ENCODE measurements at regions not wholly inside any gene's neighbourhood (a gene's known extent, or its start where the extent isn't known, plus 50 kb on each side); places are given as distances from the start of the nearest gene placed in this dataset.

DNA sequence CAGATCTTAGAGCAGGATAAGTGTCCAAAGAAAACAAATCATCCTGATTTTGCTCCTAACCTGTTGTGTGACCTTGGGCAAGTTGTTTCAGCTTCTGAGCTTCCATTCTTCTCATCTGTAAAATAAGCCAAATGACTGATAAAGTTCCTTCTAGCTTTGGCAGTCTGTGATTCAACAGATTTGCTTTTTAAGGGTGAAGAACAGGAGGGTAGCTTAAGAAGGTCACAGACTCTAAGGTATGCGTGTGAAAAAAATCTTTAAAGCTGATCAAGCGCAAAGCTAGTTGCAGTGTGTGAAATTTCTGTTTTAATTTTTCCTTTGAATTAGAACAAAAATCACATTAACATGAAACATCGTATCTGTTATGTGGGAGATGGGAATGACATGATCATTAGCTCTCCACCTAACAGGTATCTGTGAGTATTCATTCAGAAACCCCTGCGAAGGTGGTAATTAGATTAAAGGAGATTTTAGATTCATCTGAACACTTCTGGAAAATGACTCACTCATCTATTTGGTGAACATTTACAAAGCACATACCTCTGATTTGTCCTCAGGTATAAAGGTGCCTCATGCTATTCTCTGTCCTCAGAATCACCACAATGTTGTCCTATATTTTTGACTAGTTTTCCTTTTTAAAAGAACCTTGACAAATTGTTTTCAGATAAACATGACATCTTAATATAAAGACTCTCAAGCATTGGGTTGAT, 131.9 kb upstream of the CPM start:
- no peak for DNase-seq

DNA sequence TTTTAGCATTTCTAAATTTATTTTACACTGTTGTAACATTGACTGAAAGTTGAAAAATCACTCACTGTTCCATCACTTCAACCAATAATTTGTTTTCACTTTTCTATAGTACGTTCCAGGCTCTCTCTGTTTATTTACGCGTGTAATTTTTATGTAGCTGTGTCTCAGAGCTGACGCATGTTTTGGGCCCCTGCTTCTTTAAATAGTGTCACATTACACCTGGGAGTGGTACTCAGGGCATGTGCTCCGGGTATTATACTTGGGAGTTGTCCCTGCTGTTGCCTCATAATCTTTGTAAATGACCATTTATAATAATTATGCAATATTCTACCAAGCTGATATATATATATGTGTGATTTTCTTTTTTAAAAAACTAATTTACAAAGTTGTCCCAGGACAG, 132.8 kb upstream of the CPM start:
- DNase-seq: peak; percentile 43

DNA sequence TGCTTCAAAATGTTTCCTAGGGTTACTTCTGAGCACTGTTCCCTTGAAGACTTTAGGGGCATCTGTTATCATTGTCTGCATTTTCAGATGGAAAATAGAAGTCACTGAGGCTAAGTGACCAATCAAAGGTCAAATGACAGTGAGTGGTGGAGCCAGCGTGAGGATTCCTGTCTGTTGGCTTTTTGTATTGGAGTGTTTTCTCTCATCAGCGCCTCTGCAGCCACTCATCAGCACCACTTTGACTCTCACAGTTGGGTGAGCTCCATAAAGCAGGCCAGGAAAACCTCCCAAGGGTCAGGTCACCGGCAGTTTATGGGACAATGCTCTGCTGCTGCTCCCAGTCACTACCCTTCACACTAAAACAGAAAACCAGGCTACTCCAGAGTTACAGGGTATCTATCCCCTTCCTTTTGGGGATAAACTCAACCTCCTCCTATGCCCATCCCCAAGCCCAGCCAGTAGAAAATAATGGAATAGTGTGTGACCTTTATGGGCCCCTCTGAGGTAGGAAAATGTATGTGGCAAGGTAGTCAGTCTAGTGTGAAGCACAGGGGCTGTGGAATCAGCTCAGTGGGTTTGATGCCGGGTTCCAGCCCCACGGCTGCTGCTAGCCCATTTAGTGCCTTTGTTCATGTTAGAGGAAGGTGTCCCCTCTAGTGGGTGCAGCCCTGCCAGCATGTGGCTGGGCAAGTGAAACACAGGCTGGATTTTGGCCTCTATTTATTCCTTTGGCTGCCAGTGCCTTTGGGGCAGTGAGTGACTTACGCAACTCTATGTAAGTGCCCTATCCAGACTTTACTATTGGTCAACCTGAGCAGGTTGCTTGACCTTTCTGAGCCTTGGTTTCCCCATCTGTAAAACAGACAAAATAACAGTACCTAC, 133.8 kb upstream of the CPM start:
- DNase-seq: no peak

DNA sequence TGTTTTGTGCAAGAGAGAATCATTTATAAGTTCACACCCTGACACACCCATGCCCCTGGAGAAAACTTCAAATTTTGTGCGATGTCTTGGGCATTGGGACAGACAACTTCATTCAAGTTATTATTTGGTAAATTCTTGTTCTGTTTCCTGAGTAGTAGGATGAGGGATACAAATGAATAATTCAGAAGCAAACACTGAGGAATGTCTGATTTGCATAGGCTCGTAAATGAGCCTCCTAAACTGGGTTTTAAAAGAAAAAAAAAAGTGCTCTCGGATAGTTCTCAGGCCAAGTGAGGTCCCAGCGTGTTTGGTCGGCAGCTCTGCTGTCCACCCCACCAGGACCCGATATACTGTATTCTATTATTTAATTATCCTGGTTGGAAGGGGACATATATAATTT, 134.7 kb upstream of the CPM start:
- DNase-seq: no peak

DNA sequence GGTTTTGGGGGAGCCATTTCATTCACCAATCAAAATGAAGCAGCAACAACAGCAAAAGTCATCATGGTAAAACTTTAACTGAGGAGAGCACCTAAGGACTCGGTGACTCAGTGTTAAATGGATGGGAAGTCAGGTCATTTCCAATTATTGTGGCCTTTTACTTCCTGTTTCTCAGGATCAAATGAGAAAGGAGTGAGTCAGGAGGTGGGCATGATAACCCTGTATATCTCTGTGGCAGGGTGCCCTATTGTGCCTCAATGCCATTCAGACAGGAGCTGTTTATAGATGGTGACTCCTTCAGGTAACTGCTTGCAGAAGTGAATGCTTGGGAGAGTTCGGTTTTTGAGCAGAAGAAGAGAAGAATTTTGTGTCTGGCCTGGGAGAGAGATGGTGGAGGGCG, 135.5 kb upstream of the CPM start:
- no peak for DNase-seq

DNA sequence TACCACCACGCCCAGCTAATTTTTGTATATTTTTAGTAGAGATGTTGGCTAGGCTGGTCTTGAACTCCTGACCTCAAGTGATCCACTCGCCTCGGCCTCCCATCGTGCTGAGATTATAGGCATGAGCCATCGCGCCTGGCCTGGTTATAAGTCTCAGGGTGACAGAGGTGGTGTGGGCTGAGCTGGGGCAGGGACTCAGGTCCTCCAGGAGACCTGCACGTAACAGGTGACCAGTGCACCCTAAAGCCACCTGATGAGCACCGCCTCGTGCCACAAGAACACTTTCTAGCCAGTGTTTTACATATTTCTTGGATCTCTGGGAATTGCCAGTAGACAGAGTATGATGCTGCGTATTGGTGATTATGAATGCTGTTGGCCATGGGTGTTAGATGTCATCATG, 136.5 kb upstream of the CPM start:
- no peak for DNase-seq

DNA sequence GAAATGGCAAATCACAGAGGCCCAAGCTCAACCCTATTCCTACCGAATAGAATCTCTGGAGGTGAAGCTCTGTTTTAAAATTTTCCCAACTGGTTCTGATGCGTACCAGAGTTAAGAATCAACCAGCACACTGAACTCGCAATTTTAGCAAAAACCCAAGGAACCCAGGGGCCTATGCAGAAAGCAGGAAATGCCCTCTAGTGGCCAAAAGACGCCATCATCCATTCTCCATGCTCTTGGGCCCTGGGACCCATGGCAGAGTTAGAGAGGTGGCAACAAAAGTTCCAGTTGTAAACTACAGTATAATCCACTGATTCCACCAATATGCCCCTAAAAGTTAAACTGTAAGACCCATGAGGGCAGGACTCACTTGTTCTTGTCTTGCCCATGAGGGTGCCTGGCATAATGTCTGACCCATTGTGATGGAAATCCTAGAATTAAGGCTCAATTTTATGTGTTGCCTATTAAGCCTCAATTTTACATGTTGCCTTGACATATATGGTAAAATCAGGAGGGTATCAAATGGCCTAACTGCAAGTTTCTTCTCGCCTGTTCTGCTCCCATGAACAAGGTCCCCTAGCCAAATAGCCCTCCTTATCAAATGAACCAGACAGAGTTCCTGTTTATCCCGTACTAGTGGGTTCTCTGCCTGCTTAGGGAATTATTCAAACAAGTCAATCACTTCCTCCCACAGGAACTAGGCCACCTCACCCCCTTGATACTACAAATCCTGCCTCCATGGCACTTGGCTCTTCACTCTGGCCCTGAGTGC, 137.5 kb upstream of the CPM start:
- peak; percentile 58 for DNase-seq

DNA sequence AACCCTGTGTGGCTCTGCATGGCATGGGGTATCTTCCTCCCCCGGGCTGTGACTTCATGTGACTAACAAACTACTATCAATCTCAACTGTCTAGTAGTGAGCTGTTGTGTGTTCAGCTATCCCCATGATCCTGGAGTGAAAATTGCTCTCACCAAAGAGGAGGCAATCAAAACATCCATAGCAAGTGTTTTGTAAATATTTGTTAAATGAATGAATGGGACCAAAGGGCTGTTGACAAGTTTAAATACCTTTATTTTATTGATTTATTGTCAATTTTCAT, 138.1 kb upstream of the CPM start:
- no peak for DNase-seq

DNA sequence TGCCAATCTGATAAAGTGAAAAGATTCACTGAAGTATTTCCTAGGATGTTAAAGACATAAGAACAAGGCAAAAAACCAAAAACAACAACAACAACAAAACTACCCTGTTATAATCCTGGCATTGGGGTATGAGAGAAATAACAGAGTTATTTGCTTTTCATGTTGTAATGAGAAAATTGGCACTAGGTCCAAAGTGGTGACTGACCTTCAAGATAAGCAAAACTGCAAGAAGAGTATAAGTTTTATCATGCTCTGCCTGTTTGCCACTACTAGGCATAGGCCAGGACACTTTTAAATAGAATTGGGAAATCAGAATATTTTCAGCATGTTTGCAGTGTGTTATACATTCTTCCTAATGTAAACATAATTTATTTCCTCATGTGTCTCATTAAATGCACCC, 140.1 kb upstream of the CPM start:
- no peak for DNase-seq

DNA sequence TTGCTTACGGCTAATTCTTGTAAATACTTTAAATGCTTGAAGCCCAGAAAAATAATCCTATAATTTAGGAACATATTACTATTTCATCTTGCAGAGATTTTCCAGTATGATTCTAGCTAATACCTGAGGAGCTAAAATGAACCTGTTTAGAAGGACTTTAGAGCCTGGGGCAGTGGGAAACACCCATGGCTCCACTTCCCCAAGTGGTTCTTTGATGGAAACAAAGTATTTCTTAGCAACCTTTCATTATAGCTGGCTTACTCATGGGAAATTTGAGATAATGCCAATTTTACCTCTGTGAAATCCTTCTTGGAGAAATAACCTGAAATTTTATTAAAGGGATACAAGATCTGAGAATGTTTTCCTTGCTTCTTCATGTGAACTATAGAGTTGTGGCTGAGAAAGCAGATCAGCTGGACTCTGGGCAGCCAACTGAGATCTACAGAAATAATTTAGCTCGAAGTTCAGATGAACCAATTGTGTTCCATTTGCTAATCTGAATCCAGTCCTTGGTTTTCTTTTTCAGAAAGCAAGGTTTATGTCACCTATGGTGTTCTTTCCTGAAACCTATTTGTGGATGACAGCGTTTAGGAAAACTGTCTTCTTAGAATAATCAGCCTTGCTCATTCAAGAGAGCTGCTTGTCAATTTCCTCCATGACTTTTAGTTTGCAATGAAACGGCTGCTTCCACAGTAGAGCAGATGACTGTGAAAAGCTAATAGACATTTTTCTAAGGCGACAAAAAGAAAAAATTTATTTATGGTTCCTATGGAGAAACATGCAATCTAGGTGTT, 141.8 kb upstream of the CPM start:
- DNase-seq: no peak

DNA sequence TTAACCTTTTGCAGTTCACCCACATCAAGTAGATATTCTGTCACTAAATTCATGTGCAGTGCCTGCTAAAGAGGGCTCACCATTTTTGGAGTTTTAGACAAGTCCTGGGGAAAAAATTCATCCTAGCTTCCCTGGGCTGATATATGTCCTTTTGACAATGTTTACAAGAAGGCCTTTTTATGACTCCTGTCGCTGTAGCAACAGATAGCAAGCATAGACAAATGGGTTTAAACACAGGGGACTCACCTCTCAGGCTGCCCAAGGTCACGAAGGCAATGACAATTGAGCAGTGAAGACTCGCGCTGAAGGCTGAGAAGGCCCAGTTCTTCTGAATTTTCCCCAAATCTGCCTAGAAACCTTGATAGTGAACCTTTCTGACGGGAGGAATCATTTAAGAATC, 150.7 kb upstream of the CPM start:
- no peak for DNase-seq

DNA sequence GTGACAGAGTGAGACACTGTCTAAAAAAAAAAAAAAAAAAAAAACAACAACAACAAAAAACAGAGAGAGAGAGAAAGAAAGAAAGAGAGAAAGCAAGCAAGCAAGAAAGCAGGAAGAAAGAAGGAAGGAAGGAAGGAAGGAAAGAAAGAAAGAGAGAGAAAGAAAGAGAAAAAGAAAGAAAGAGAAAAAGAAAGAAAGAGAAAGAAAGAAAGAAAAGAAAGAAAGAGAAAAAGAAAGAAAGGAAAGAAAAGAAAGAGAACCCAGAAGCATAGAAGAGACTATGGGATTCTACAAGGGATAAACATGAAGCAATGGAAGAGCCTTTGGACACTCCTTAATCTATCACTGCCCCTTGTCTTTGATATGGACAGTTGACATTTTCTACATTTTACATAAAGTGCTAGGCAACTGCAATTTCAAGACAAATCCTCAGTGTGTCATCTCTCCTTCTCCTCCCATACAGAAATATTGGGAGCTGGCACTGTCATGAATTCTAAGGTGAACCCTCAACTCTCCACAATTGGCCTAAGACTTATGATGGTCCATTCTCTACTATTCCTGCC, 151.9 kb upstream of the CPM start:
- no peak for DNase-seq

DNA sequence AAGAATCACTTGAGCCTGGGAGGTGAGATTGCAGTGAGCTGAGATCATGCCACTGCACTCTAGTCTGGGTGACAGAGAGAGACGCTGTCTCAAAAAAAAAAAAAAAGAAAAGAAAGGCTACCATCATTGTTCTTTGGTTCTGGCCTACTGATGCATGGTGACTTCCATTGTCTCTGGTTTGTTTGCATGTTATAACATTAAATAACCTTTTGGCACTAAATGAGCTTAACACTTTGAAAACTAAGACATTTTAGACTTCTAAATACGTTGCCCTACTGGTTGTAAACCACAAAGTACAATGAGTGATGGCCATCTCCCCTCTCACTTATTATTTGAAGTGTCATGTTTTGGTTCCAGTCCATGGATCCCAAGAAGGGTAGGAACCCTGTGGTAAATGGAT, 152.9 kb upstream of the CPM start:
- no peak for DNase-seq

DNA sequence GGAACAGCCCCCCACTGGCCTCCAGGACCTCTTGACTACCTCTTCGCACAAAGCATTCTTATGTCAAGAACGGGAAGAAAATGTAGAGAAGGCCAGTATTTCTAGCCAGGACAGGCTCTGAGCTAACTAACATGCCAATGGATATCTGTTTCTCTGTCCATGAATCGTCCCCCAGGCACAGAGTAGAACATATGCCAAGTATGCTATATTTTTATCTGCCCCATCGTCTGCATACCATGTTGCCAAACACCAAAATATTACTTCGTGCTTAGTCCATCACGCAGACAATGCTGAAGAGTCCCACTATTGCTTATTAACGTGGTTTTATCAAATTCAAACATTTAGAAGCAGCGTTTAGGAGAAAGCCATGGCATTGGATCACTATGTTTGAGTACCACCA, 151.4 kb upstream of the CPSF6 start:
- DNase-seq: no peak

DNA sequence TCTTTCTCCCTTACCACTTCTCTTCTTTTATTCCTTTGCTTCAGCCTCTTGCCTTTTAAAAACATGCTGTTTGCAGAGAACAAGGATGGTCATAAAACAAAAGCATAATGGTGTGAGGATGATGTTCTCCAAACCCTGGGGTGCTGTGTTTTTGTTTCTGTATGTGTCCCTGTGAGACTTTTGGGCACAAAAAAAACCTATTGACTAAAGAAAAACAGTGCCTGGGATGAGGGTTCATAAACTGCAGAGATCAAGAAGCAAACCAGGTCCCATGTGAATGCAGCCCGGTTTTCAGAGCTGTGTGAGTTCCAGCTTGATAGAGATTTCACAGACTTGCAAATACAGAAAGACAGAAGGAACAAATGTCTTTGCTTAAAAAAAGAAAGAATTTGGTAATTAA, 148.6 kb upstream of the CPSF6 start:
- DNase-seq: no peak

DNA sequence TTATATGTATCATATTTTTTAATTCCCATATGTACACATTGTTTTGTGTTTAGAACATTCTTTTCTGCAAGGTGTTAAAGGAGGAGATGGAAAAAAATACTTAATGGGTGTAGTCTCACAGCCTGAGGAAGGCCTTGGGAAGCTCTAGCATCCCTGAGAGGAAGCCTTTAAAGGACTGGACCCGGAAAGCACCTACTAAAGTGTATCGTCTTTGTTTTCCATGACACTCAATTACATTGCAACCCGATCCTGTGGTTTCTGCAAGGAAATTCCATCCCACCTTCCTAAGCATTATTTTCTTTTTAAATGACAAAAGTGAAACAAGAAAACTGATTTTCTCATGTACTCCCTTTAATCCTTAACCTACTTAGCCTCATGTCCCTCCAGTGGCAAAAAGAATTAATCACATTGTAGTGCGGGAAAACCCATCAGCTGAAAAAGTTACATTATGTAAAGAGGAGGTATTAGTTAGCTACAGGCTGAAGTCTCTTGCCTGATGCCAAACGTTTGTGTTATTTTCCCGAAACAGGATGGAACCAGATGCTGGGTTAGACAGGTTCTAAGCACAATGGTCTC, 147.8 kb upstream of the CPSF6 start:
- DNase-seq: peak; percentile 16

DNA sequence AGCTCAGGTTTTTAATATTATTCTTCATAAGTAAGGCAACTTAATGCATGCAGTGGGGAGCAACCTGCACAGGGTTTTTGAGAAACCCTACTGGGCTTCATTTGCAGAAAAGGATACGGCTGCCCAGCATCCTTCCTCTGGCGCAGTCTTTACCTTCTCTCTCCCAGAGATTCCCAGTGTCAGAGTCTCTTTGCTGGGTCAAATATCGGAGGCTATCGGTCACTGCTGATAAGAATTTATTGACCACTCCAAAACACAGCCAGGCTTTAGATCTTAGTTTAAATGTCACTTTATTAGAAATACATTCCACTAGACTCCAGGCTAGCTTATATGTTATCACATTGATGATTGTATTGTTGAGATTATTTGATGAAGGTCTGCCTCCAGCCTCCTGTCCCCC, 147.2 kb upstream of the CPSF6 start:
- DNase-seq: no peak

DNA sequence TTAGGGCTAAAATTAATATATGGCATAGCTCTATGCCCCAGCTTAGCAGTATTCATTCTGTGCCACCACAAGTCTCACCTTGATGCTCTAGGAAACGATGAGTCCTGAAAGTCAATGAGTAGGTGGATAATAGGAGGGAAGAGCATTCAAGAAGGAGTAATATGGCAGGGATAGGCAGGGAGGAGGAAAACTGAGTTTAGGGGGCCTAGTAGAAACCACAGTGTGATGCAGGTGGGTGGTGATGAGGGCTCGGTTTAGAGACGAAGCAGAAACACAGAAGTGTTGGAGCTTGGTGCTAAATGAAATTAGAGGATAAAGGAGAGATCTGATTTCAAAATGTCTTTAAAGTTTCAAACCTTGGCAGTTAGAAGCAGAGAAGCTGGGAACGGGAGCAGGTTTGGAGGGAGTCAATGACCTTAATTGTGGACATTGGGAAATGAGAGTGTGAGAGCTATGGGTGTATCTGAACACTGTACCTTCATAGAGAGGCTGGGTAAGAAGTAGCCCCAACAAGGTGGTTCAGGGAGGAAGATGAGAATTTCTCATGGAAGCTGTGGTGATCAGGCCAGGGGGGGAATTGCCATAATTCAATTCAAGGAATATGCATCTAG, 144.7 kb upstream of the CPSF6 start:
- DNase-seq: no peak

DNA sequence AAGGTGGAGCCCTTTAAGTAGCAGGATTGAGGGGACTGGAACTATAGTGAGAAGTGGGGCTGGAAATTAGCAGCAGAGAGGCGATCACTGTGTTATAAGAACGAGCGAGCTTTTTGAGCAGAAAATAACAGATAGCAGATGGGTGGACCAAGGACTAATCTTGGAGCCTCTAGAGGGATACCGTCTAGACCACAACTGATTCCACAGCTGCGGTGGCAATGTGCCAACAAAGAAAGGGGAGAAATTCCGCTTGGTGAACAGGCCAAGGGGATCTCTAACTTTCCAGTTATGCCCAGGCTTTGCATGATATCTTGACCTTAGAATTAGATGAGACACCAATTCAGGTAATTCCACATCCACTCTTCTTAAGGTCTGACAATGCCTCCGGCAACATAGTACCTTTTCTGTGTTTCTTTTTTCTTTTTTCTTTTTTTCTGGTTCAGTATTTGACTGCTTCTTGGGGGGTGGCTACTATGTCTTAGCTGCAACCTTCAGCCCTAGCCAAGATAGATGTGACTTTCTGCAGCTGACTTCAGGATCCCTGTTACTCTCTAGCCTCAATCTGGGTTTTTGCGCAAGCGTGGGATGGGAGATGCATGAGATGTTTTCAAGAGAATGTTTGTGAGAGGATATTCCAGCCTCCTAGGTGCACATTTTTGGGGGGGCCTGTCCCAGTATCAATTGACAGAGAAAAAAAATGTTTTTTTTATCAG, 143.4 kb upstream of the CPSF6 start:
- DNase-seq: peak; percentile 42

DNA sequence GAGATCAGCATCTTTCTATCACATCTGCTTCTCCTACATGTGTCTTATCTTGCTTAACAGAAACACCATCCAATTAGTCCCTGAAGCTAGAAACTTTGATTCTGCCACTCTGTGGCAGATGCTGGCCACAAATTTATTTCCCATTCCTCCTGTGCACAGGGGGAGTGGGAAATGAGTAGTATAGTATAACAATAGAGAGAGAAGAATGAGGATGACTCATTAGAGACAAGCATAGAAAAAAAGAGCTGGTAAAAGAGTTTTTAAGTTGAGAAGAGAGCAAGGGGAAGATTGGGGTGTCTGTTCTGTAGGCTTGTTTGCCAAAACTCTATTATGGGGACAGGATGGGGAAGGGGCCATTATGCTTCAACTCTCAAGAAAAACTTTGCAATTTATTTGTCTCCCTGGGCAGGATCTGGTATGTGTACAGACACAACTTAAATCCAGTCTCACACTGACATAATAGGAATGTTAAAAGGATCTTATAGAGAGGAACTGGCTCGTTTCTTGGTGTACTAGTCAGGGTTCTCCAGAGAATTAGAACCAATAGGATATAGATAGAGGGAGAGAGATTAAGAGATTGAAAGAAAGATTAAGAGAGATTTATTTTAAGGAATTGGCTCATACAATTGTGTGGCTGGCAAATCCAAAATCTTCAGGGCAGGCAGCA, 142.6 kb upstream of the CPSF6 start:
- peak; percentile 7 for DNase-seq
